T1000 (cell line): ENCODE measurements at regions not wholly inside any gene's neighbourhood (a gene's known extent, or its start where the extent isn't known, plus 50 kb on each side); places are given as distances from the start of the nearest gene placed in this dataset.

ENCODE experiments used
- DNase-seq: peaks from one replicate; lab custom pipeline; 2025; ENCODE audit warnings: mixed read lengths; lab: John Stamatoyannopoulos, UW

DNA sequence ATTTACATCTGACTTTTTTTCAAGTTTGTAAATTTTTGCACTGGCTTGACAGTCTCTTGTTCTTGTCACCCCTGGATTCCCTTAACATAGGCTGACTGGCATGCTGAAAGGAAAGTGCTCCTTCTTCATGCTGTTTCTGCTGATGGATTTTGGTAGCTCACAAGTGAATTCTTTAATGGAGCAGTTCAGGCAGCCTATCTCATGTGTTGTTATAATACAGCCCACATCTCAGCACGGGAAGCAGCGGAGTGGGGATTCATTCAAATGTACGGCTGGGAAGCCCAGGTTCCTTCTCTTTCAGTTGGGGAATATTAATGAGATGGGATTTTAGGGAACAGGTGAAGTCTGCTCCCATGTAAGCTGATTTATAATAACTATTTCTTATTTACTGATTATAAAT lies 142.8 kb downstream of the CD8B2 start:
- DNase-seq, result no peak

DNA sequence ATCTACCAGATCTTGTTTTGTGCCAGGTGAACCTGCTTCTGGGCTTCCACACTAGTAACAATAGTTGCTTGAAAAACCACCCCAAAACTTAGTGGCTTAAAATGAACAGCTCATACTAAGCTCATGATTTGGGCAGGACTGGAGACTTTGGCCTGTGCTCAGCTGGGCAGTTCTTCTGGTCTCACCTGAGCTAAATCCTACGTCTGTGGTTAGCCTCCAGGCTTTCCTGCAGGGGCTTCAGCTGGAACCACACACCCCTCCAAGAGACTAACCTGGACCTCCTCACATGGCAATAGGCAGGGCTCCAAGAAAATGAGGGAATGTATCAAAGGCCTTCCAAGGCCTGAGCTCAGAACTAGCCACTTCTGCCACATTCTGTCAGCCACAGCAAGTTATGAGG lies 144.1 kb downstream of the CD8B2 start:
- no peak for DNase-seq

DNA sequence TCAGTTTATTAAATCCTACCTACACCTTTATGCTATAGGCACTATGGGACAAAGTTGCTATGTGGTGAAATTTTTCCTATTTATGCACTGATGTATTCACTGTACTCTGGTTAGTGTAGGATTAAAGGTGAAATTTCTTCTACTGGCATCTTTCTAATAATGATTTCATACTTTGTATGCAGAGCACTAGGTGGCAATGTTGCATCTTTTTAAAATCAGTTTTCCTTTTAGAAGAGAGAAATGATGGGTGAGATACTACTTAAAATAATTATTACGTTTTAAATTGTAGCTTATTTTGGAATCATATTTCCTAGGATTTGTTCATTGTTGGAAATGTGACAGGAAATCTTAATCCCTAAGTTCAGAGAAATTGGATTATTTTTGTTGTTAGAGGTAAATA lies 150.9 kb downstream of the CD8B2 start:
- no peak for DNase-seq

DNA sequence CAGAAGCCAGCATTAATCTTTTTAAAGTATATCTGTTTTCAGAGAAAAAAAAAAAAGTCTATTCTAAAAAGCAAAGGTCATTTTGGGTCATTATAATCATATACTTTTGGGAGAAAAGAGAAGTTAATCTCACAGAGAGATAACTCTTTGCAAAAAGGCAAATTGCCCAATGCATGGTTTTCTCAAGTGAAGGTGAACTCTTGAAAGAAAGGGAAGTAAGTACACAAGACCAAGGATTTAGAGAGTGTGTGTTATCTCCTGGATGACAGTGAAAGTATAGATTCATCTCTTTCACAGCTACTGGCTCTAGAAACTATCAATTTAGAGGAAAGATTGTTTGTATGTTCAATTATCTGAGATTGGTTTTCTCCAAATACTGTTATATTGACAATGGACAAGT lies 151.4 kb downstream of the CD8B2 start:
- DNase-seq, result no peak

DNA sequence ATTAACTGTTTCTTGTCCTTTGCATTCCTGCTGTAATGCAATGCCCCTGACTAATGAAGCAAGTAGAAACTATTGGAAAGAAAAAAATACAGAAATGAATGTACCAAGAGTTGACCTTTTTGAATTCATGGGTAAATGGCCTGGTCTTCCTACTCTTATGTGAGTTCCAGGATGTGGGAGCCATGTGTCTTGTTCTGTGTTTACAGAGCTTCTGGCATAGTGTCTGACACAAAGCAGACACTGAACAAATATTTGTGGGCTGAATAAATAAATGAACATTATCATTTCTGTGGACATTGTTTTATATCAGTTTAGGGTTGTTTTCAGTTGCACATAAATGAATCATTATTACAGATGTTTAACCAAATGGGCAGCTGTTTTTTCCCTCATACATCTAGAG lies 155.5 kb downstream of the CD8B2 start:
- DNase-seq, result no peak

DNA sequence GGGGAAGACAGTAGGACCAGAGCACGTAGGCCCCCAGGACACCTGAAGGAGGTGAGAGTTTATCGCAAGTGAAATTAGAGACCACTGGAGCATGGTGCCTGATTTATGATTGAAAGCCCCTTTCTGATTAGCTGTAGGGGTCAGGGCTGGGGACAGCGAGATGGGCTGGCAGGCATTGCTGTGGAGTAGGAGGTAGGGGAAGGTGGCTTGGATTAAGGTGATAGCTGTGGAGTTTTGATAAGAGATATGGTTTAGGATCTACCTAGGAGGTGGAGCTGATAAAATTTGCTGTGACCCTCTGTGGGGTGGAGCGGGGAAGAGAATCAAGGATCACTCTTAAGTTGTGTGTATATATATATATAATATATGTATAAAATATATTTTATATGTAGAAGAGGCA lies 157.5 kb downstream of the CD8B2 start:
- no peak for DNase-seq

DNA sequence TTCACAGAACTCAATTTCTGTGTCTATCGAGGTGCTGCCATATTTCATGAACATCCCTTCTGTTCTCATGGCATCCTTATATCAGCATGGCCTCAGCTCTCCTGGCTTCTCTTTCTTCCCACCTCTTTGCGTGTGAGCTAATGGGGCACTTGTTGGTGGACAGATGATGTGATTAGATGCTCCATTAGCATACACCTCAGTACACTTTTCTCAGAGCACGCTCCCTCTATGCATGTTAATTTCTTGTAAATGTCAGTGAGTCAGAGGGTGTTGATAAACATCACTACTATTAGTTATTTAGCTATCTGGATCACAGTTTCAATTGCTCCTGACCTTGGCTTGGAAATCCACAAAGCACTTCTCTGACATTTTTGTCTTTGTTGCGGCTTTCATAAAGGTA lies 159.4 kb downstream of the CD8B2 start:
- no peak for DNase-seq

DNA sequence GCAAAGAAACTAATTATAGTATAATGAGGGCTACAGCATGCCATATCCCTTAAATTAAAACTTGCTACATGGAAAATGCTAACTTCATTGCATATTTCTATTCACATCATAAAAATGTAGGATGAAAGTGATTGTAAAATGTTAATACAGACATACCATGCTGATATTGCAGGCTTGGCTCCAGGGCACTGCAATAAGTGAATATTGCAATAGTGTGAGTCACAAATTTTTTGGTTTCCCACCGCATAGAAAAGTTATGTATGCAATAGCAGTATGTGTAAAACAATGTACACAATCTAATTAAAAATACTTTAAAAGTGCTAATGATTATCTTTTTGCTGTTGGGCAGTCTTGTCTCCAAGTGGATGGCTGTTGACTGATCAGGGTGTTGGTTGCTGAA lies 162.1 kb downstream of the CD8B2 start:
- no peak for DNase-seq

DNA sequence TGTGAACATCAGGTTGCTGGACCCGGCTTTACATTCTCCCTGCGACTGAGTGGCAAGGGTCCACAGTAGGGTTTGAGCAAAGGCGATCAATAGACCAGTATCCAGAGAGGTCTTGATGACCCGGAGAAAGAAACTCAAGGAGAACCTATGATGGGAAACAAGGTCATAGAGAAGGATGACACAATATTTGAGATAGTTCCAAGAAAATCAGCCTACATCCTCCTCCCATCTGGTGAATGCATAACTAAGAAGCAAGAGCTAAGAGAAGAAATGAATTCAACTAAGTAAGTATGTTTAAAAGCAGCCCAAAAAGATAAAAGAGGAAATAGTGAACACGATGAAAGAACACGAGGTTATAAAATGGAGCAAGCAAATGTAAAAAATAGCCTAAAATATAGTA lies 166.3 kb downstream of the CD8B2 start:
- DNase-seq, result no peak

DNA sequence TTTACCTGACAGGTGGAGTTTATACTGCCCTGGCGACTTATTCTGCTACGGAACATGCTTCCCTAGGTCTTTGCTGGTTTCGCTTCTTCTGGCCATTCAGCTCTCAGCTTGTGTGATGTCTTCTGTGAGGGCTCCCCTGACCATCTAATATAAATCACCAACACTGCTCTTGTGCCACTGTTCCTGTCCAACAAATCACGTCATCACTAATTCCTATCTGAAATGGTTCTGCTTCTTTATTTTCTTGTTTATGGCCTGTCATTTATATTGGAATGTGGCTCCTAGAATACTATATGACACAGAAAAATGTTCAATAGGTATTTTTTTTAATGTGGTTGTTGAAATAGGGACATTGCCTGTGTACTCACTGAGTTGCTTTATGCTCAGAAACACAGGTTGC lies 171.5 kb downstream of the CD8B2 start:
- DNase-seq, result no peak

DNA sequence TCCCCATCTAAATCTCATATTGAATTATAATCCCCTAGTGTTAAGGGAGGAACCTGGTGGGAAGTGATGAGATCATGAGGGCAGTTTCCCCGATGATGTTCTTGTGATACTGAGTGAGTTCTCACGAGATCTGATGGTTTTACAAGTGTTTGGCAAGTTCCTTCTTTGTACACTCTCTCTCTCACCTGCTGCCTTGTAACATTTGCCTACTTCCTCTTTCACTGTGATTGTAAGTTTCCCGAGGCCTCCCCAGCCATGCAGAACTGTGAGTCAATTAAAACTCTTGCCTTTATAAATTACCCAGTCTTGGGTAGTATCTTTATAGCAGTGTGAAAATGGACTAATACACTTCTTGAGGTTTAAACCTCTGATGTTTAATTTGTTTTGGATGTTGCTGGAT lies 177.5 kb downstream of the CD8B2 start:
- DNase-seq, result no peak

DNA sequence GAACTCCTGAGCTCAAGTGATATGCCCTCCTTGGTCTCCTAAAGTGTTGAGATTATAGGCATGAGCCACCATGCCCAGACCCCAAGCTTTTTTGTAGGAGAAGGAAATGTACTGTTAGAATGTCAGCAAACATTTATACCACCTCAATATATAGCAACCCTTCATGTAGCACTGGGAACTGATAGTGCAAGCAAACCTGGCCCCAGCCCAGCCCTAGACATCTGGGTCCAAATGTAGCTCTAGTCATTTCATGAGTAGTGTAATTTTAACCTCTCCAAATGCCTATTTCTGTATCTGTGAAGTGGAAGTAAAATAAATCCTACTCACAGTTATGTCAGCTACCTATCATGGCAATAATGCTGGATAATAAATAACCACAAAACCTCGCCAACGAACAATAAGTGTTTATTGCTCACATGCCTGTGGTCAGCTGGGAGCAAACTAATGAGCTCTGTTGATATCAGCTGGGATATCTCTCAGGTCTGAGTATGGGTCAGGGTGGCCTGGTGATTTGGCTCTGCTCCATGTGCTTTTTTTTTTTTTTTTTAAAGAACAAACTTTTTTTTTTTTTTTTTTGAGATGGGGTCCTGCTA lies 180.4 kb downstream of the CD8B2 start:
- DNase-seq, result no peak

DNA sequence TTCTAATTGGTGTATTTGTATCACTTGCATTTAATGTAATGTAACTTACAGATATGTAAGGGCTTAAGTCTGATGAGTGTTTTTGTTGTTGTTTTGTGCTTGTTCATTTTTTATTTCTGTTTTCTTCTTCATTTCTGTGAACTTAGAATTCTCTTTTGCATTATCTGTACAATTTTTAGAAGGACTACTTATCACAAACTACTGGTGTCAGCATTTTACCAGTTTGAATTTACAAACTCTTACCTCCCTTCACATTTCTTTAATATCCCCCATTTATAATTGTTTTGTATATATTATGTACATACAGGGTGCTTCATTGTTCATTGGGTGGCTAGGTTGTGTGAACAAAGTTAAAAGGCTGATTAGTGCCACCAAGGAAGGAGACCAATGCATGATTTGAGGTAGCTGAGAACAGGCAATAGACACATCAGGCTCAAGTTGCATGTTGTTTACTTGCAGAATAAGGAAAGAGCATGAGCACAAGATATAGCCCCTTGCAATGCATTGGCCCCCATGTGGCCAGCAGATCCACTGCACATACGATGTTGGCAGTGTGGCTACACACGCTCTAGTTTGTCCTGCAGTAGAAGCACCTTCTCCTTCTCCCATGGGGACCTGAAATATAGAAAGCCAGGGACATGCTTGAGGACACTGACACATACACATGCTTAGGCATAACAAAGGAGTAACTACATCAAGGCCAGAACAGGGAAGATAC lies 198.2 kb downstream of the CD8B2 start:
- DNase-seq, result no peak

DNA sequence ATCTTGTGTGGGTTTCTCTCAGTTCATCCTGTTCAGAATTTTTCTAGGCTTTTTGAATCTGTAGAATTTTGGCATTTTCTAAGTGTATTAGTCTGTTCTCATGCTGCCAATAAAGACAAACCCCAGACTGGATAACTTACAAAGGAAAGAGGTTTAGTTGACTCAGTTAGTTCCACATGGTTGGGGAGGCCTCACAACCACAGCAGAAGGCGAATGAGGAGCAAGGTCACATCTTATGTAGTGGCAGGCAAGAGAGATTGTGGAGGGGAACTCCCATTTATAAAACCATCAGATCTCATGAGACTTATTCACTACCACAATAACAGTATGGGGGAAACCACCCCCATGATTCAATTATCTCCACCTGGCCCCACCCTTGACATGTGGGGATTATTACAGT lies 199.2 kb downstream of the ST6GAL2 start:
- DNase-seq, result no peak

DNA sequence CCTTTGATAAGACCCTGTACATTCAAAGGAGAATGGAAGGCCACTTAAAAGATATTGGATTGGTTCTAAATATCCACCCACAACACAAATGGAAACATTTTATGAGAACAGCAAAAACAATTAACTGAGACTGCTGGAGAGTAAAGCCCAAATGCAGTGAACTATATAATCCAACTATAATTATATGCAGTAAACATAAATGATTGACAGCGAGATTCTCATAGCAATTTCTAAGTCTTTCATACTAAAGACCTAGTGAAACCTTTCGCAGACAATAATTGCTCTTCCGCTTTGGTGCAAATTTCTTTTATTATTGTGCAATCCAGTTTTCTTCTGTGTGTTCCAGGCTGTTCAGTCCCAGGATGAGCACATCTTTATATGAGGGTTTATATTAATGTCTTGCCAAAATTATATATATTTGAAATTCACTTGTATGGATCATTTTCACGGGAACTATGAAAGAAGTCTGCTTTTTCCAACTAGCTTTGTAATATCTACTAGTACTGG lies 190.9 kb downstream of the ST6GAL2 start:
- no peak for DNase-seq

DNA sequence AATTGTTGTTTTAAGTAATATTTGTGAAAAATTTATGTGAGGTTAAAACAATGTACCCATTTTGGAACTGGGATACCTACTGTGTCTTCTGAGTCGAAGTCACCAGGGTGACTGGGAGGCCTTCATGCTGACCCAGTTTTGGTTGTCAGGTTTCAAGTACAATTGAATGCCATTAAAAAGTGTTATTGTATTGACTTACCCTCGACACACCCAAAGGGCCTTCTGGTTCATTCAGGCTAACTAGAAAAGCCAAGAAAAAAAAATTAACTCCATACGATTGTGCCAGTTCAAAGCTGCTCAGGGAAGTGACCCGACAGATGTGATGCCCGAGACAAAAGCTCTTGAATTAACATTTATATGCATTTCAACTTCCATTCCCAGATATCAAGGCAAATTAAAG lies 190.0 kb downstream of the ST6GAL2 start:
- DNase-seq, result no peak

DNA sequence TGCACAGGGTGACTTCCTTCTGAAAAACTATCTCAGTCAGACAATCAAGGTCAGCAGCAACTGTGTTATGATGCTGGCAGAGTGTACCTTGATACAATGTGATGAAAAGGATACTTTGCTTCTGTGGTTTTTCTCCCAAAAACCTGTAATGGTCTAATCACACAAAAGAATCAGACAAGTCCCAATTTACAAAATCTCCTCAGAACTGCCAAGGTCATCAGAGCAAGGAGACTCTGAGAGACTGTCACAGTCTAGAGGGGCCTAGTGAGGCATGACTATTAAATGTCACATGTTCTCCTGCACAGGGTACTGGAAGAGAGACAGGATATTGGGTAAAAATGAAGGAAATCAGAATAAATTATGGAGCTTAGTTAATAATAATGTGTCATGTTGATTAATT lies 185.4 kb downstream of the ST6GAL2 start:
- DNase-seq, result no peak

DNA sequence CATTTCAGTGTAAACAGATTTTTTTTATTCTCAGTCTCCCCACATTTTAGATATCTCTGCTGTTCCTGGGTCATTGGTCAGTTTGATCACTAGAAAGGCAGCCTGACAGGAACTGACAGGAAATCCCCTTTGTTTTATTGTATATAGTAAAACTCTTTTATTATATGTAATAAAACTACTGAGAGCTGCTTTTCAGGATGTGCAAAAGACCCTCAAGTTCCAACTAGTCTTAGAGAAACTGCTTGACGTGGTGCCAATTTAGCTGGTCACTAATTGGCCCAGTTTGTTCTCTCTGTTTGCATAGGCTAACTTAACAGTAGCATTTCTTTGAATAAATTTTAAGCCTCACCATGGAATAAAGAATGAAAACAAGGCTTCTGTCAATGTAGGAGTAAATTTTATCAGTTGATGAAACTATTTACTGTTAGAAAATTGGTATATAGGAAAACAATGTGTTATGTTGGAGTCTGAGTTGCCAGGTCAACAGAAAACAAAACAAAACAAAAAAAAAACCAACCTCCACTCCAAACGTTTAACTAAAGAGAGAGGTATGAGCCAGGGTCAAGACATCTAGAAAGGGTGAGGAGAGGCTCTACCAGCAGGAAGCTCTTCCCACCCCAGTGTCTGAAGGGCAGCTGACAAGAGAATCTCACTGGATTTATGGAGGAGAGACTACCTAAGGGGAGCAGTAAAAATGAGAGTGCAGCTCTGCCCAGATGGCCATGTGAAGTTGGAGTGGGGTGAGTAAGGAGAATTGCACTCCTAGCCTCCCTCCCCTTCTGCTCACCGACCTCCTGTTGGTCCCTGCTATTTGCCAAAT lies 184.6 kb downstream of the ST6GAL2 start:
- no peak for DNase-seq

DNA sequence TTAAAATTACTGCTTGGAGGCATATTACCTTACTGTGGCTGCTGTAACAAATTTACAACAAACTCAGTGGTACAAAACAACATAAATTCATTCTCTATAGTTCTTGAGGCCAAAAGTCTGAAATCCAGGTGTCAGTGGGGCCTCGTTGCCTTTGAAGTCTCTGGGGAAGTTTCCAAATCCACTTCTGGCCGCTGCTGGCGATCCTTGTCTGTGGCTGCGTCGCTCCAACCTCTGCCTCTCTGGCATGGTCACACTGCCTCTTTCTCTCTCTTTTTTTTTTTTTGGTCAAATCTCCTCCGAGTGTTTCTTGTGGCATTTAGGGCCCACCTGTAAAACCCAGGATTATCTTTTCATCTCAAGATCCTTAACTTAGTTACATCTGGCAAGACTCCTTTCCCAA lies 182.8 kb downstream of the ST6GAL2 start:
- no peak for DNase-seq

DNA sequence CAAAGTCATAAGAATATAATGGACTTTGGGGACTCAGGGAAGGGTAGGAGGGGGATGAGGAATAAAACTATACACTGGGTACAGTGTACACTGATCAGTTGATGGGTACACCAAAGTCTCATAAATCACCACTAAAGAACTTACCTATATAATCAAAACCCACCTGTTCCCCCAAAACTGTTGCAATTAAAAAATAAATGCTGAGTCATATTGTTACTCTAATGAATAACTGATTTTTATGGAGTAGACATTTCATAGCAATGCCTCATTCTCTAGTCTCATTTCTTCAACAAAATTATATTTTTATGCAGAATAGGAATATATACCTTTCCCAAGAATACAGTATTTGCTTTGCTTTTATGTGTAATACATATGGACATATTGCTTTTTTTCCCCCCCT lies 181.2 kb downstream of the ST6GAL2 start:
- DNase-seq, result no peak

DNA sequence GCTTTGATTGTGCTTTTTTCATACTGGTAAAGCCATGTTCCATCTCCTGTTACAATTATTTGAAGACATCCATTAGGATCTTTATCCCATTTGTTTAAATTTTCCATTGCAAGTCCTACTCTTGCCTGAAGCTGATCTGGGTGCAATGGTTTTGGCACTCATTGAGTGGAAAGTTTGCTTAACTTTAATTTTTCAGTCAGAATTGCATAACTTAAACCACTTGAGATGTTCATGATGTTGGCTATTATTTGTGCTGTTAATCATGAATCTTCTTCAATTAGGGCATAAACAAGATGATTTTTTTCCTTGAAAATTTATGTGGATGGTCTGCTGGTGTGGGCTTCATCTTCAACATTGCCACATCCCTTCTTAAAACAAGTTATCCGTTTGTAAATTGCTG lies 180.1 kb downstream of the ST6GAL2 start:
- DNase-seq, result no peak

DNA sequence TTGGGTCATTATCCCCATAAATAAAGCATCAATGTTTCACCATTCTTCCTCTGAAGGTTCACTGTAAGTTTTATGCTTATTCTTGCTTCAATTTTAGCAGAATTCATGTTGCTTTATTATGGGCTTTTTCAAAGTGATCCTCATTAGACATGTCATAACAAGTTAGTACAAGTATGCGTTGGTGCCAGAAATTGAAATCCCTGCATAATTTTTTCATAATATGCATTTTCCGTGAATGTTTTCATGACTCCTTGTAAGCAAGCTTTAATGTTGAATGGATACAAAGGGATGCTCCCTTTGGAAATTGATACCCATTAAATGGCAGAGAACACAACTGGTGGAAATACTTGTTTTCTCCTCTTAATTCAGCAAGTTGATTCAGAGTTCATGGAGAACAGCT lies 179.7 kb downstream of the ST6GAL2 start:
- DNase-seq, result no peak

DNA sequence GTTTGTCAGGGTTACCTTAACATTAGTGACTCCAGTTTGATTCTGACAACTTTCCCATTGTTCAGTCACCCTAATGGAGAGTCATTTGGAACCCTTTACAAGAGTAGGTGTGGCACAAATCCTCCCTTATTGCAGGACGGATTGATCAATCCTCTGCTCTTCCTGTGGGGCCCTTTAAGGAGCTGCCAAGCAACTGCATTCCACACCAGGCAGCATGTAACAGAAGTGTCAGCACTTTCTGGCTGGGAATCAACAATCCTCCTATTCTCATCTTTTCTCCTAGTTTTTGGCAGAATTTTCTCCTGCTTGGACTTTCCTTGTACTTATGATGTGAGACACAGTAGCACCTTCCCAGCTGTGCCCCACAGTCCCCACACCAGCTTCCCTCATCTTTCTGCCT lies 177.8 kb downstream of the ST6GAL2 start:
- no peak for DNase-seq
